NB4 (cell line): ENCODE measurements at regions not wholly inside any gene's neighbourhood (a gene's known extent, or its start where the extent isn't known, plus 50 kb on each side); places are given as distances from the start of the nearest gene placed in this dataset.

Experiments
- CTCF ChIP-seq: IDR thresholded peaks from one replicate; pipeline ENCODE4 v1.5.1; 2012; ENCODE audit warnings: low read depth, low read length
- POLR2A ChIP-seq: IDR thresholded peaks from 2 replicates; pipeline ENCODE4 v1.6.1; 2011; ENCODE audit warnings: mild to moderate bottlenecking; ENCODE audit not compliant: insufficient read length; ENCODE audit errors: extremely low read depth

- TF ChIP-seq CTCF (no peak), POLR2A (no peak)
These were observed 2209.9 kb downstream of the PCDH7 start for GRCh38 chr4:32929796-32930699.
